ENCODE measurements at regions not wholly inside any gene's neighbourhood (a gene's known extent, or its start where the extent isn't known, plus 50 kb on each side); places are given as distances from the start of the nearest gene placed in this dataset.

DNA sequence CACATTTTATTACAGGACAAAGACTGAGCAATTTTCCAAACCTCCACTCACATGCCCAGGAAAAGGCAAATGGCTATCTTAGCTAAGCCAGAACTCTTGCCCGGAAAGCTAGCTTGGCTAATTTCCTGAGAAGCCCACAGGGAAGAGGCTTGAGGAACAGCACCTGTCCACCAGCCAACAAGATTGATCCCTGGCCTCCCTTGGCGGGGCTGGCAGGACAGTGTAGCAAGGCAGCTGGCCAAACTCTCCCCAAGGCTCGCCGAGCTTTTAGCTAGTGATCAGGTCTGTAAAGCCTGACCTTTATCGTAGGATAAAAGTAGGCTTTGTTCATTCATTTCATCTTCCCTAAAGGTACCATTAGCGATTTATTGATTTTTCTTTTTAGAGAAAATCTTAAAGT is 101.4 kb downstream of the UQCRFS1 start (continued):
- TF ChIP-seq JAZF1 (CRISPR knock-in tag; IDR thresholded peaks at IDR 0.05) (no peak), SOX15 (CRISPR knock-in tag; IDR thresholded peaks at IDR 0.05) (no peak), TEAD1 (CRISPR knock-in tag; IDR thresholded peaks at IDR 0.05) (no peak), ATF1 (CRISPR knock-in tag; IDR thresholded peaks at IDR 0.05) (no peak), GABPB1 (CRISPR knock-in tag; IDR thresholded peaks at IDR 0.05) (no peak), NFE2L1 (CRISPR knock-in tag; IDR thresholded peaks at IDR 0.05) (no peak), SMAD4 (CRISPR knock-in tag; IDR thresholded peaks at IDR 0.05) (no peak), MXD4 (CRISPR knock-in tag; IDR thresholded peaks at IDR 0.05; ENCODE audit: borderline replicate concordance) (no peak), TCF7 (CRISPR knock-in tag; IDR thresholded peaks at IDR 0.05; ENCODE audit: low read depth) (no peak)
- TF ChIP-seq, protein P1, sequence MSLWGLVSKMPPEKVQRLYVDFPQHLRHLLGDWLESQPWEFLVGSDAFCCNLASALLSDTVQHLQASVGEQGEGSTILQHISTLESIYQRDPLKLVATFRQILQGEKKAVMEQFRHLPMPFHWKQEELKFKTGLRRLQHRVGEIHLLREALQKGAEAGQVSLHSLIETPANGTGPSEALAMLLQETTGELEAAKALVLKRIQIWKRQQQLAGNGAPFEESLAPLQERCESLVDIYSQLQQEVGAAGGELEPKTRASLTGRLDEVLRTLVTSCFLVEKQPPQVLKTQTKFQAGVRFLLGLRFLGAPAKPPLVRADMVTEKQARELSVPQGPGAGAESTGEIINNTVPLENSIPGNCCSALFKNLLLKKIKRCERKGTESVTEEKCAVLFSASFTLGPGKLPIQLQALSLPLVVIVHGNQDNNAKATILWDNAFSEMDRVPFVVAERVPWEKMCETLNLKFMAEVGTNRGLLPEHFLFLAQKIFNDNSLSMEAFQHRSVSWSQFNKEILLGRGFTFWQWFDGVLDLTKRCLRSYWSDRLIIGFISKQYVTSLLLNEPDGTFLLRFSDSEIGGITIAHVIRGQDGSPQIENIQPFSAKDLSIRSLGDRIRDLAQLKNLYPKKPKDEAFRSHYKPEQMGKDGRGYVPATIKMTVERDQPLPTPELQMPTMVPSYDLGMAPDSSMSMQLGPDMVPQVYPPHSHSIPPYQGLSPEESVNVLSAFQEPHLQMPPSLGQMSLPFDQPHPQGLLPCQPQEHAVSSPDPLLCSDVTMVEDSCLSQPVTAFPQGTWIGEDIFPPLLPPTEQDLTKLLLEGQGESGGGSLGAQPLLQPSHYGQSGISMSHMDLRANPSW (CRISPR knock-in tag; conservative IDR thresholded peaks at IDR 0.05; ENCODE audit: low read depth) = no peak
- TF ChIP-seq, protein P2, sequence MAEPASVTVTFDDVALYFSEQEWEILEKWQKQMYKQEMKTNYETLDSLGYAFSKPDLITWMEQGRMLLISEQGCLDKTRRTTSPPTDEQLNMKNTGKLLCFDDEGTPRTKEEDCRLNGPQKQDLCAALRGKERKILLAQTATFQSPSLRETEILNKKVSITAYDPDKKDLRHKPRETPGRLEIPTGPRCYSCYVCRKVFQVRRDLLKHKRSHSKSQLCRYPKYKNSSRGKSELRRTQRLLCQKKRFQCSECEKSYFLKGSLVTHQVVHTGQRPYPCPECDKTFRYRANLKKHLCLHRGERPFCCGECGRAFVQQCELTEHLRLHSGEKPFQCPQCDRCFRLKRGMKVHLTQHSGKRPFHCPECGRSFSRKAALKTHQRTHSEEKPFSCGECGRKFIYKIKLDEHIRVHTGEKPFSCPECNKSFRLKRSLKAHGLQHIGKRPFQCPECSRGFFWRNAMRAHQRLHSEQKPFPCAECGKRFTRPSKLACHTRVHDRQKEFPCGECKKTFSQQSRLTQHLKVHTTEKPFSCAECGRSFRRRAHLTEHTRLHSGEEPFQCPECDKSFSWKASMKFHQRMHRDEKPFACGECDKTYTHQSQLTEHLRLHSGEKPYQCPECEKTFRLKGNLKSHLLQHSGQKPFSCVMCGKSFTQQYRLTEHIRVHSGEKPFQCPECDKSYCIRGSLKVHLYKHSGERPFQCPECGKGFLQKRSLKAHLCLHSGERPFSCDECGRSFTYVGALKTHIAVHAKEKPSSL (CRISPR knock-in tag; conservative IDR thresholded peaks at IDR 0.05) = no peak

DNA sequence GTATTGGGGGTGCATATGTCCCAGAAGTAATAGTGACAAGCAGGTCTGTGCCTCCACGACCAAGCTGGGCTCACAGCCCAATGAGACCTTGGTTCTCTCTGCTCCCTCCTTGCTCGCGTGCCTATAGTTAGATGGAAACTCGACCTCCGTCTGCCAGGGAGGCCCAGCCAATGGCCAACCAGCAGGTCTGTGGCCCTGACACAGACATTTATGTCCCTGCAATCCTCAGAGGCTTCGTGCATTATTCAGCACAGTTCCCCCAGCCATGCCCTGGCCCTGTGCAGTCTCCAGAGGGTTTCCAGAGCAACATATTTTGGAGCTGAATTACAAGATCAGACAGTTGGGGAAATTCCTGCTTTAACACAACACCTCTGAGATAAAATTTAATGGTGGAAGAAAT is 105.1 kb downstream of the UQCRFS1 start:
- CTCF ChIA-PET = no interaction called here
- no peak for ATAC-seq
- peaks cover 14% of the 10 kb centered on the region for H3K9me3 Mint-ChIP-seq

DNA sequence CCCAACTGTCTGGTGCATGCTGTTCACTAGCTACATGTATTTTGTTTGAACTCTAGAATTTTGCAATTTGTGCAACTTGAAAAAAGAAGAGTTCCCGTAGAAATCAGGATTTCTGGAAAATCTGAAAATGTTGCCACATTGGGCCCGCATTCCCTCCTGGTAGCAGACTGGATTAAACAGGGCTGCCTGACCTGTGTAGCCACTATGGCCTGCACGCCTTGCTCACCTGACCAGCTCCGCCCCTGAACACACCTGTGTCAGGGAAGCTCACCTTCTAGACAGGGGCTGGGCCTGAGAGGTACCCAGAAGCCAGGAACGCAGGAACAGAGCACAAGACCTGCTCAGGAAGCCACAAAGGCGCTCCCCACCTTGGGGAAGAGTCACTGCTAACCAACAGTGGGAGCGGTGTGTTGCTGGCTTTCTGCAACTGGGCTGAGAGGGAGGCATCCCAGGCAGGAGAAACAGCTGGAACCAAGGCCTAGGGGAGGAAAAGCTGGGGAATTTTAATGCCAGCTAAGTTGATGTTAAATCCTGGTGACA is 106.5 kb downstream of the UQCRFS1 start:
- H3K4me3 Mint-ChIP-seq = no peak overlapping the region
- peaks cover 9% of the 10 kb centered on the region; the same call in 1 of the 2 replicates for H3K4me1 Mint-ChIP-seq
- peaks cover 23% of the 10 kb centered on the region for H3K9me3 Mint-ChIP-seq
- H3K27me3 Mint-ChIP-seq (ENCODE audit: low read depth) = no peaks in the 10 kb centered on the region; the same call in 1 of the 2 replicates
- ATAC-seq (no peak), DNase-seq (ENCODE audit: low spot score) (no peak)
- H3K27ac Mint-ChIP-seq = no peak overlapping the region
- TF ChIP-seq NR2C2 (CRISPR knock-in tag; IDR thresholded peaks at IDR 0.05) (no peak), MYBL2 (CRISPR knock-in tag; IDR thresholded peaks at IDR 0.05) (no peak), SMAD4 (CRISPR knock-in tag; IDR thresholded peaks at IDR 0.05) (no peak), EMX1 (CRISPR knock-in tag; IDR thresholded peaks at IDR 0.05) (no peak)
- TF ChIP-seq, protein P3, sequence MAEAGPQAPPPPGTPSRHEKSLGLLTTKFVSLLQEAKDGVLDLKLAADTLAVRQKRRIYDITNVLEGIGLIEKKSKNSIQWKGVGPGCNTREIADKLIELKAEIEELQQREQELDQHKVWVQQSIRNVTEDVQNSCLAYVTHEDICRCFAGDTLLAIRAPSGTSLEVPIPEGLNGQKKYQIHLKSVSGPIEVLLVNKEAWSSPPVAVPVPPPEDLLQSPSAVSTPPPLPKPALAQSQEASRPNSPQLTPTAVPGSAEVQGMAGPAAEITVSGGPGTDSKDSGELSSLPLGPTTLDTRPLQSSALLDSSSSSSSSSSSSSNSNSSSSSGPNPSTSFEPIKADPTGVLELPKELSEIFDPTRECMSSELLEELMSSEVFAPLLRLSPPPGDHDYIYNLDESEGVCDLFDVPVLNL (CRISPR knock-in tag; IDR thresholded peaks at IDR 0.05; ENCODE audit: borderline replicate concordance, low read depth) = no peak
- TF ChIP-seq, protein P4, sequence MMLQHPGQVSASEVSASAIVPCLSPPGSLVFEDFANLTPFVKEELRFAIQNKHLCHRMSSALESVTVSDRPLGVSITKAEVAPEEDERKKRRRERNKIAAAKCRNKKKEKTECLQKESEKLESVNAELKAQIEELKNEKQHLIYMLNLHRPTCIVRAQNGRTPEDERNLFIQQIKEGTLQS (CRISPR knock-in tag; conservative IDR thresholded peaks at IDR 0.05) = no peak
- H3K36me3 Mint-ChIP-seq = peaks cover 3% of the 10 kb centered on the region; the same call in 1 of the 2 replicates
- ChIA-PET POLR2A (no interaction called here), CTCF (interaction anchor here (0.6 to 1.7 kb wide), 7 partner anchors 13 to 318 kb away, joined by 3 to 8 read pairs (median 4); no protein-coding TSS in a partner anchor)

More for the DNA sequence above, 105.1 kb downstream of the UQCRFS1 start:
- no peak overlapping the region for H3K4me3 Mint-ChIP-seq
- H3K36me3 Mint-ChIP-seq = no peaks in the 10 kb centered on the region
- DNase-seq (ENCODE audit: low spot score) = no peak
- TF ChIP-seq EMX1 (CRISPR knock-in tag; IDR thresholded peaks at IDR 0.05) = no peak
- TF ChIP-seq ZNF396 (CRISPR knock-in tag; IDR thresholded peaks at IDR 0.05; ENCODE audit: borderline replicate concordance) = no peak
- H3K4me1 Mint-ChIP-seq = peaks cover 9% of the 10 kb centered on the region; the same call in 1 of the 2 replicates
- POLR2A ChIA-PET = no interaction called here
- H3K27me3 Mint-ChIP-seq (ENCODE audit: low read depth) = no peaks in the 10 kb centered on the region; the same call in 1 of the 2 replicates
- H3K27ac Mint-ChIP-seq = no peak overlapping the region

Data from WTC11 (cell line).